SW480 (cell line): ENCODE measurements at regions not wholly inside any gene's neighbourhood (a gene's known extent, or its start where the extent isn't known, plus 50 kb on each side); places are given as distances from the start of the nearest gene placed in this dataset.

Source experiments
- DNase-seq: peaks from one replicate; pipeline ENCODE4 v3.0.0-alpha.2; 2016; ENCODE audit warnings: low spot score

- no peak for DNase-seq
These were observed 97.6 kb upstream of the SLITRK6 start for GRCh38 chr13:85896516-85897450.

GRCh38 chr13:85887406-85887805 lies 88.2 kb upstream of the SLITRK6 start:
- no peak for DNase-seq

GRCh38 chr13:85879014-85879413 lies 79.8 kb upstream of the SLITRK6 start:
- DNase-seq = no peak

GRCh38 chr13:85864963-85865530 lies 65.8 kb upstream of the SLITRK6 start:
- peak; percentile 4 for DNase-seq

- DNase-seq = no peak
These were observed 54.9 kb upstream of the SLITRK6 start for GRCh38 chr13:85853901-85854663.

GRCh38 chr13:85853161-85853894 lies 54.1 kb upstream of the SLITRK6 start:
- no peak for DNase-seq
